Pons (tissue), 1 donor: ENCODE measurements at regions not wholly inside any gene's neighbourhood (a gene's known extent, or its start where the extent isn't known, plus 50 kb on each side); places are given as distances from the start of the nearest gene placed in this dataset.

ENCODE experiments used
- DNase-seq: peaks from one replicate; pipeline ENCODE4 v3.0.0-alpha.2; 2016; ENCODE audit warnings: low spot score

- no peak for DNase-seq
These were observed 968.7 kb upstream of the SLC10A2 start for GRCh38 chr13:104034891-104035290.

DNA sequence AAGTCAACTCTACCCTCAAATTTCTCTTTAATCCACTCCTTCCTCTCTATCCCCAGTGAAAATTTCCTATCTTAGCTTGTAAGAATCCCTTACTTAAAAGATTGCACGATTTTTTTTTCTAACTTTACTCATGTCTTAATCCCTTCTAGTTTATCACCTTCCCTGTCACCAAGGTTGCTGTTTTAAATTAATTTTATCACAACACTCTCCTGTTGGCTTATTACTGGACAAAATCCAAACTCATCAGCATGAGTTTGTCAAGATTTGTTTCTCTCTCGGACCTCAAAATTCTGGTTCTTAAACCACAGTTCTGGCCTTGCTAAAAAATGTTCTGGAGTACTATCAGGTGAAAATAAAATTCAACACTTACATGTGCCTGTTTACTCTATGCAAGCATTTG lies 959.1 kb upstream of the SLC10A2 start:
- no peak for DNase-seq

- DNase-seq = no peak
These were observed 958.4 kb upstream of the SLC10A2 start for GRCh38 chr13:104024416-104025170.

- DNase-seq = no peak
These were observed 955.7 kb upstream of the SLC10A2 start for GRCh38 chr13:104021806-104022397.

GRCh38 chr13:104017317-104017716 lies 951.1 kb upstream of the SLC10A2 start:
- DNase-seq = no peak

DNA sequence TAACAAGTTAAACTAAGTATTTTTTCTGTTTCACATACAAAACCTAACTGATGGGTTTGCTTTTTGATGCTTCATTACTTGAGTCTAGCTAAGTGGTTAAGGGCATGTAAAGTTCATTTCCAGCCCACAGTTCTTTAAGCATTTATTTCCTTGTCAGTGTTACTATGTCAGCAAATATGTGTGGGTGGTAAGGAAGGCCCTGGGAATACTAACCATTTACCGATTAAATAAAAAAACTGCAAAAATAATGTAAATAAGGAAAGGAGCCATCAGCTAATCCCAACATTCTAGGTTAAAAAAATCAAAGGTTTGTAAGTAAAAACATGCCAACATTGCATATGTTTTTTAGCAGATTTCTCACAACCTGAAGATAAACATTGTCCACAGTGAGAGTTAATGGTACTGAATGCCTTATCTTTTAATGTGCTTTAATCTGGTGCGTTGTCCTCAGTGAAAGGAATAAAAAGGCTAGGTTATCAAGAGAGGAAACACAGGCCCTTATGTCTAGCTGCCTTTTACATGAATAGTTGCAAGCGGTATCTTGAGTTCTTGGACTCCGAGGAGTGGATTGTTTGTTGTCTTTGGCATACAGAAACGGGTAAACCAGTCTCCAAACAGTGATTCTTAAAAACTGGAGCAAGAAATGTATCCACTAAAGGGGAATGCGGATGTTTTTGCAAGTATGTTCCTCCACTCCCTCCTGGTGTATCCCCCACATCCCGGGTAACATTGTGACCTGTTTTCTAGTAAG lies 949.6 kb upstream of the SLC10A2 start:
- no peak for DNase-seq

GRCh38 chr13:104014803-104015645 lies 948.8 kb upstream of the SLC10A2 start:
- no peak for DNase-seq

DNA sequence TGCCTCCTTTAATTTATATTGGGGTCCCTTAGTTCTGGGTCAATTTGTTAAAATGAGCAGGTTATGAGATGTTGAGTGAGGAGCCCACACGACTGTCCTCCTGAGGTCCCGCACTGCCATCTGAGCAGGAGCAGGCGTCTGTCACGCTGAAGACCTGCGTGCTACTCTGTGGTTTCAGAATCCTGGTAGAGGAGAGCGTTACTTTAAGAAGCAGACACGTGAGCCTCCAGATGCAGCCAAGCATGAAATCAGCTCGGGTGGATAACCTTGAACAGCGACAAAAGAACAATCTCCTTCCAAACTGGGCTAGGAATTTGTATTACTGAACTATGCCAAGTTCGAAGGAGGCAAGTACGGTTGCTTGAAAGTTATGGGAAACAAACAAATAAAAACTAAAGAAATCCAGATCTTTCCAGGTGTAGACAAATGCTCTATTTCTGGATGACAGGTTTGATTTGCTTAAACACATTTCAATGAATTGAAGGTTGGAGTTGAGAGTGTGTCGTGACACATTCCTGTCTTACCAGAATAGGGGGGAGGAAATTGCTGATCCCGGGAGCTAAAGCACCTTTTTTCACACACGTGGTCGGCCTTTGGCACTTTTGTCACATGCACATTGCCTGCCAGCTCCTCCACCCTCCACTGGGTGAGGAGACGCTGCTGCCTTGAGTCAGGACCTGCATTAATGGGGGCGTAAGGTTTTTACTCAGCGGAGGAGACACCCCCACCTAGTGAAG lies 945.5 kb upstream of the SLC10A2 start:
- DNase-seq = no peak

DNA sequence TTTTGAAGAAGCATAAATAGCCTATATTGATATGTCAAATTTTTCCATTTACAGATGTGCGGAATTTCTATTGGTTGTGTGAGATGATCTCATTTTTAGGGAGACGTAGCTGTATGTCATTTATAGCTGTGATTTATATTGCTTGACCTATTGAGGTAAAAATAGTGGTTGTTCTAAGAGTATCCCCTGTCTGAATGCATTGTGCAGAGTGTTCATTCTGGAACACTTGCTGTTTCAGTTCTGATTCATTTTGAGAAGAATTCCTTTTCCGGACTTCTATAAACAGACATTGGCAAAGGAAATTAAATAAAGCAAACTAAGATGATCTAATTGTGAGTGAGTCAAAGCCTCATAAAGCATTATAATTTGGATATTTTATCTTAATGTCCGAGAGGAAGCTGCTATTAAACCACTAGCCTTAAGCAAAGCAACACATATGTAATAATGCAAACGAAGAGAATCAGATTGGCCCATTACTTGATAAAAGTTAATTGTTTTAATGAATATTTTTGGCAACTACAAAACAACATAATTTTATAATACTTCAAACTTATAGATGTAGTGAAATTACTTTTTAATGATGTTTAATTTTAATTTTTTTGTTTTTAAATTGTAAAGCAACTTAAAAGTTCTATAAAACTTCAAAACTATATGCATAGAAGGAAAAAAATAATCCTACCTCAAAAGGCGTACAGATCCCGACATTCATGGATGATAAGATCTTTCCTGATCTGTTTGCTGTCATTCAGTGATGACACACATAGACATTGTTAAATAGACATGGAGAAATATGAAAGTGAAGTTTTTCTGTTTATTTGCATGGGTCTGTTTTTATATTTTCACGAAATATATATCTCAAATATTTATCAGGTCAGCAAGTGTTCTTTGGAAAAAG lies 942.6 kb upstream of the SLC10A2 start:
- DNase-seq = peak; percentile 1

- no peak for DNase-seq
These were observed 941.9 kb upstream of the SLC10A2 start for GRCh38 chr13:104008075-104008474.

- DNase-seq = no peak
These were observed 940.4 kb upstream of the SLC10A2 start for GRCh38 chr13:104006625-104007075.

GRCh38 chr13:104004572-104004971 lies 938.4 kb upstream of the SLC10A2 start:
- no peak for DNase-seq

GRCh38 chr13:104002216-104002615 lies 936.0 kb upstream of the SLC10A2 start:
- DNase-seq = no peak

- DNase-seq = no peak
These were observed 935.5 kb upstream of the SLC10A2 start for GRCh38 chr13:104001766-104002165.

DNA sequence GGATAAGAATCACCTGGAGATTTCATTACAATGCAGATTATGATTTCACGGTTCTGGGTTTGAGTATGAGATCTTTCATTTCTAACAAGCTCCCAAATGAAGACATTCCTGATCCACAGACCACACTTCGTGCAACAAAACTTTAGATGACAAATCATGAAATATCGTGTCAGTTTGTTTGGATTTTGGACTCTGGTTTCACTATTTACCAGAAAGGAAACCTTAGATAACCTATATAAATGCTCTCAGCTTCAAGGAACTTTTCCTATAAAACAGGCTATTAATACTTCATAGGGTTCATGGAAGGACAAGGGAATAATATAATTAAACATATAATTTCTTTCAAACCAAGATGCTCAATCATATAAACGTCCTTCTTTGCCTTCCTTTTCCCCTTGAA lies 930.5 kb upstream of the SLC10A2 start:
- no peak for DNase-seq

DNA sequence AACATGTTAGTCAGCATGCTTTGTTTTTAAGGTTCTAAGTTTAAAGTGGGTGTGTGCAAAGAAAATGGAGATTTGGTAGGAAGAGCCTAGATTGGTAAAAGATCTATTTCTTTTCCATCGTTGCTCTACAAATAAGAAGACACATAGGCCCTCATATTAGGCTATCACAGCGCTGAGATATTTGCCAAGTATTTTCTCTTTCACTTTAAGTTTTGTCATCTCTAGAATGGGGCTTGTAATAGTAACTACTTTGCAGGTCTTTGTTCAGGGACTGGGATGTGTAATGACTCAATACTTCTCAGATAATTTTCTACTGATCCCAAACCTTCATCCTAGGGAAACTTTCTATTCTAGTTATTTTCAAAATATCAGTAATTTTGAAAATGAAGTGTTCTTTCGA lies 917.7 kb upstream of the SLC10A2 start:
- no peak for DNase-seq

DNA sequence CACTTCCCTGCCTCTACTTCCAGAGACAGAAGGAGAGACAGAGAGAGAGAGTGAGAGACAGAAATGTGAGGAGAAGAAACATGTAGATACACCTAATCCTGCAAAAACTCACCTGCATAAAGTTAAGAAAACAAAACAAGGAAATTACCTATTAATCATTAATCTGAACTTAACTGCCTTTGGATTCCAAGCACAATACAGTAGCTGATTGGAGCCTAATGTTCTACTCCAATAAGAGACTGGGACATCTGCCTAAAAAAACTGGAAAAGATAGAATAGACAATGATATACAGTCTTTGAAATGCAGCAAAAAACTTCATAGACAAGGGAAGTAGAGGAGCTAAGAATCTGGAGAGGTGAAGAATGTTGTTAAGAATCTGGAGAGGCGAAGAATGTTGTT lies 910.2 kb upstream of the SLC10A2 start:
- DNase-seq = no peak

GRCh38 chr13:103973740-103974139 lies 907.5 kb upstream of the SLC10A2 start:
- DNase-seq = no peak

GRCh38 chr13:103969520-103970050 lies 903.4 kb upstream of the SLC10A2 start:
- no peak for DNase-seq
